ENCODE measurements at regions not wholly inside any gene's neighbourhood (a gene's known extent, or its start where the extent isn't known, plus 50 kb on each side); places are given as distances from the start of the nearest gene placed in this dataset.

GRCh38 chr10:78506614-78507013, 473.0 kb downstream of the RPS24 start:
- DNase-seq: no peak

GRCh38 chr10:78507510-78508160, 474.0 kb downstream of the RPS24 start:
- DNase-seq: no peak

GRCh38 chr10:78508955-78509748, 475.5 kb downstream of the RPS24 start:
- DNase-seq: no peak

GRCh38 chr10:78510566-78511323, 477.1 kb downstream of the RPS24 start:
- DNase-seq: no peak

- DNase-seq: no peak
Observed at GRCh38 chr10:78511324-78512204, 477.9 kb downstream of the RPS24 start.

GRCh38 chr10:78512205-78512550, 478.5 kb downstream of the RPS24 start:
- no peak for DNase-seq

GRCh38 chr10:78513330-78513729, 479.7 kb downstream of the RPS24 start:
- no peak for DNase-seq

GRCh38 chr10:78513986-78514385, 480.3 kb downstream of the RPS24 start:
- no peak for DNase-seq

GRCh38 chr10:78514459-78514858, 480.8 kb downstream of the RPS24 start:
- DNase-seq: no peak

- no peak for DNase-seq
Observed at GRCh38 chr10:78515038-78515872, 481.6 kb downstream of the RPS24 start.

- no peak for DNase-seq
Observed at GRCh38 chr10:78515873-78516153, 482.1 kb downstream of the RPS24 start.

- DNase-seq: no peak
Observed at GRCh38 chr10:78516236-78516635, 482.6 kb downstream of the RPS24 start.

- DNase-seq: no peak
Observed at GRCh38 chr10:78516756-78517155, 483.1 kb downstream of the RPS24 start.

GRCh38 chr10:78518224-78518623, 484.6 kb downstream of the RPS24 start:
- no peak for DNase-seq

GRCh38 chr10:78520737-78521430, 487.2 kb downstream of the RPS24 start:
- no peak for DNase-seq

- DNase-seq: no peak
Observed at GRCh38 chr10:78523453-78523852, 489.8 kb downstream of the RPS24 start.

- DNase-seq: no peak
Observed at GRCh38 chr10:78524342-78524741, 490.7 kb downstream of the RPS24 start.

GRCh38 chr10:78524941-78525340, 491.3 kb downstream of the RPS24 start:
- no peak for DNase-seq

- no peak for DNase-seq
Observed at GRCh38 chr10:78526347-78526746, 492.7 kb downstream of the RPS24 start.

- DNase-seq: no peak
Observed at GRCh38 chr10:78527296-78527695, 493.6 kb downstream of the RPS24 start.

- DNase-seq: no peak
Observed at GRCh38 chr10:78528749-78529204, 495.1 kb downstream of the RPS24 start.
